ENCODE measurements at regions not wholly inside any gene's neighbourhood (a gene's known extent, or its start where the extent isn't known, plus 50 kb on each side); places are given as distances from the start of the nearest gene placed in this dataset.

DNA sequence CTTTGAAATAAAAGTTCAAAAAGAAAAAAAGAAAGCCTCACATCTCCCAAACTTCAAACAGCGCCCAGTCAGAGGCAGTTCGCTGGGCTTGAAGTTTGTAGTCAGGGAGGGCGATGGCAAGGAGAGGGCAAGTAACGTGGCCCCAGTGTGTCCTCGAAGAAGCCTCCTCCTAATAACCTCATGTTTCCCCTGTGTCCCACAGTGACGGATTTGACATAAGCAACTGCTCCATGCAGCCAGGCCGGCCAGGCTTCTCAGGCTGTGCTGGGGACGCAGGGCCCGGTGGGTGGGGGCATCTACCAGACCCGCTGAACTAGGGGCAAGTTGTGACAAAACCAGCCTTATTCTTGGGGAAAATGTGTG lies 172.2 kb downstream of the ERCC6L2 start:
- Histone ChIP-seq H3K9me1 (ENCODE audit: control insufficient read depth, extremely low read depth, insufficient read depth, low read length) (no peaks in the 10 kb centered on the region), H3K9me3 (ENCODE audit: control insufficient read depth, low read depth, low read length) (no peaks in the 10 kb centered on the region), H3K9ac (ENCODE audit: control insufficient read depth, extremely low read depth, insufficient read depth, low read length) (no peak overlapping the region), H3K27me3 (ENCODE audit: control insufficient read depth, extremely low read depth, insufficient read depth, low read length) (peaks cover 8% of the 10 kb centered on the region), H4K20me1 (ENCODE audit: control insufficient read depth, extremely low read depth, insufficient read depth, low read length) (no peaks in the 10 kb centered on the region), H3K4me3 (ENCODE audit: control insufficient read depth in 2 of 3, extremely low read depth in 1 of 3, insufficient read depth in 2 of 3, low read depth in 1 of 3, low read length in 3 of 3) (no peak overlapping the region), H3K27ac (ENCODE audit: control insufficient read depth, insufficient read depth, low read length) (no peak overlapping the region), H3K4me2 (ENCODE audit: control insufficient read depth, extremely low read depth, insufficient read depth, low read depth, low read length) (no peak overlapping the region), H3K79me2 (ENCODE audit: control insufficient read depth, insufficient read depth, low read length) (no peaks in the 10 kb centered on the region), H2AFZ (ENCODE audit: control insufficient read depth, low read length) (no peak overlapping the region), H3K36me3 (ENCODE audit: control insufficient read depth in 2 of 2, extremely low read depth in 1 of 2, insufficient read depth in 2 of 2, low read length in 2 of 2) (no peaks in the 10 kb centered on the region), H3K4me1 (ENCODE audit: control insufficient read depth, extremely low read depth, insufficient read depth, low read length) (no peaks in the 10 kb centered on the region)
- dilution Hi-C loops (cut with MboI; ENCODE audit: extremely low pct_ligation_motif_present, low sequenced_read_pairs): no loop called here
- DNase-seq (ENCODE audit: low read depth, low spot score): no peak
- TF ChIP-seq, protein P1, sequence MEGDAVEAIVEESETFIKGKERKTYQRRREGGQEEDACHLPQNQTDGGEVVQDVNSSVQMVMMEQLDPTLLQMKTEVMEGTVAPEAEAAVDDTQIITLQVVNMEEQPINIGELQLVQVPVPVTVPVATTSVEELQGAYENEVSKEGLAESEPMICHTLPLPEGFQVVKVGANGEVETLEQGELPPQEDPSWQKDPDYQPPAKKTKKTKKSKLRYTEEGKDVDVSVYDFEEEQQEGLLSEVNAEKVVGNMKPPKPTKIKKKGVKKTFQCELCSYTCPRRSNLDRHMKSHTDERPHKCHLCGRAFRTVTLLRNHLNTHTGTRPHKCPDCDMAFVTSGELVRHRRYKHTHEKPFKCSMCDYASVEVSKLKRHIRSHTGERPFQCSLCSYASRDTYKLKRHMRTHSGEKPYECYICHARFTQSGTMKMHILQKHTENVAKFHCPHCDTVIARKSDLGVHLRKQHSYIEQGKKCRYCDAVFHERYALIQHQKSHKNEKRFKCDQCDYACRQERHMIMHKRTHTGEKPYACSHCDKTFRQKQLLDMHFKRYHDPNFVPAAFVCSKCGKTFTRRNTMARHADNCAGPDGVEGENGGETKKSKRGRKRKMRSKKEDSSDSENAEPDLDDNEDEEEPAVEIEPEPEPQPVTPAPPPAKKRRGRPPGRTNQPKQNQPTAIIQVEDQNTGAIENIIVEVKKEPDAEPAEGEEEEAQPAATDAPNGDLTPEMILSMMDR (optimal IDR thresholded peaks at IDR 0.05 in 1 of 3, IDR thresholded peaks at IDR 0.05 in 1 of 3, conservative IDR thresholded peaks at IDR 0.05 in 1 of 3; ENCODE audit: extremely low read depth in 1 of 3, insufficient read depth in 2 of 3, low read length in 3 of 3): no peak
- TF ChIP-seq EZH2 (IDR thresholded peaks at IDR 0.05; ENCODE audit: low read length): no peak
- no peak for FAIRE-seq

DNA sequence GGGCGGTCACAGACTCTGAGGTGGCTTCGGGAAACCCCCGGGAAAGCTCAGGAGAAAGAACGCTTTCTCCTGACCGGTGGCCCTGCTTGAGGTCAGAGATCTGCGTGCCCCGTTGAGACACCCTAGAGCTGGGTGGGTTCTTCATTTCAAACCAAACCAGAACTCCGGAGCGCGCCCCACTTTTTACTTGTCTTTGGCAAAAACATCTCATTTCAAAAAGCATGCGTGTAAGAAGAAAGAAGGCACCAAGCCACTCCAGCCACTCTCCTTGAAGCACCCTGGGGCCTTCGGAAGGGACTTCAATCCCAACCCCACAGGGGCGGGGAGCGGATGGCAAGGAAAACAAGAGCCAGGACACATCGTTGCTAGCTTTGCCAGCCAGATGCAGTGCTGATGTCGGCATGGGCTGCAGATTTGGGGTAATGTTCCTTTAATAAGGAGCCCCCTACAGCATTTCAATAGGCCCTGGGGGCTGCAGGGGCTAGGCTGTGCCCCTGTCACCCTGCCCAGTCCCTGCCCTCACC lies 171.7 kb downstream of the ERCC6L2 start:
- no peak overlapping the region for H3K4me2 ChIP-seq (ENCODE audit: control insufficient read depth, extremely low read depth, insufficient read depth, low read depth, low read length)
- H3K27me3 ChIP-seq (ENCODE audit: control insufficient read depth, extremely low read depth, insufficient read depth, low read length): peaks cover 8% of the 10 kb centered on the region
- no peak overlapping the region for H3K27ac ChIP-seq (ENCODE audit: control insufficient read depth, insufficient read depth, low read length)
- H3K9me3 ChIP-seq (ENCODE audit: control insufficient read depth, low read depth, low read length): no peaks in the 10 kb centered on the region
- no peaks in the 10 kb centered on the region for H3K79me2 ChIP-seq (ENCODE audit: control insufficient read depth, insufficient read depth, low read length)
- no peaks in the 10 kb centered on the region for H3K9me1 ChIP-seq (ENCODE audit: control insufficient read depth, extremely low read depth, insufficient read depth, low read length)
- DNase-seq (ENCODE audit: low read depth, low spot score) (no peak), FAIRE-seq (no peak)
- no peak overlapping the region for H3K9ac ChIP-seq (ENCODE audit: control insufficient read depth, extremely low read depth, insufficient read depth, low read length)
- dilution Hi-C loops (cut with MboI; ENCODE audit: extremely low pct_ligation_motif_present, low sequenced_read_pairs): no loop called here
- H4K20me1 ChIP-seq (ENCODE audit: control insufficient read depth, extremely low read depth, insufficient read depth, low read length): no peaks in the 10 kb centered on the region
- H3K4me3 ChIP-seq (ENCODE audit: control insufficient read depth in 2 of 3, extremely low read depth in 1 of 3, insufficient read depth in 2 of 3, low read depth in 1 of 3, low read length in 3 of 3): no peak overlapping the region
- TF ChIP-seq, protein P1 (optimal IDR thresholded peaks at IDR 0.05 in 1 of 3, IDR thresholded peaks at IDR 0.05 in 1 of 3, conservative IDR thresholded peaks at IDR 0.05 in 1 of 3; ENCODE audit: extremely low read depth in 1 of 3, insufficient read depth in 2 of 3, low read length in 3 of 3): no peak
- no peak for TF ChIP-seq EZH2 (IDR thresholded peaks at IDR 0.05; ENCODE audit: low read length)
- no peak overlapping the region for H2AFZ ChIP-seq (ENCODE audit: control insufficient read depth, low read length)
- H3K4me1 ChIP-seq (ENCODE audit: control insufficient read depth, extremely low read depth, insufficient read depth, low read length): no peaks in the 10 kb centered on the region
- no peaks in the 10 kb centered on the region for H3K36me3 ChIP-seq (ENCODE audit: control insufficient read depth in 2 of 2, extremely low read depth in 1 of 2, insufficient read depth in 2 of 2, low read length in 2 of 2)

Measured in keratinocyte (primary cell).